GM18507 (cell line): ENCODE measurements at regions not wholly inside any gene's neighbourhood (a gene's known extent, or its start where the extent isn't known, plus 50 kb on each side); places are given as distances from the start of the nearest gene placed in this dataset.

Experiments used
- DNase-seq: peaks from one replicate; pipeline ENCODE4 v3.0.0; 2011; ENCODE audit warnings: low read depth; ENCODE audit not compliant: insufficient read length; ENCODE audit errors: extremely low spot score
- FAIRE-seq: peaks from 2 replicates; lab custom pipeline; 2011; peaks lifted over from hg19 to GRCh38; lab: Jason Lieb, UNC

- FAIRE-seq: no peak
- DNase-seq: no peak
Measured at GRCh38 chrX:49773993-49774392, 55.1 kb upstream of the PAGE4 start.

DNA sequence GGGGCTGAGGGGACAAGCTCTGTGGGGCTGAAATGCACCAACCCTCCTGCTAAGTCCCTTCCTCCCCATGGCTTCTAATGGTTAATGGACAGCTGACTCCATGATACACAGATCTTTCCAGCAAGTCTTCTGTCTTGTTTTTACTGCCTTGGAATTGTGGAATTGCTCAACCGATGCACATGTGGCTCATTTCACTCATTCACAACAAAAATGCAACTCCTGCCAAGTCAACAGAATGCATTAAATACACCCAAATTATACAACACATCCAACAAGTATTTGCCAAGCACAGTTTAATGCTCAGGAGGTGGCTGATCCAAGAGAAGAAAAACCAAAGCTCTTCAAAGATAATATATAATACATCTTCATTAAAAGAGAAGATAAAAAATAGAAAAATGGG, 61.9 kb upstream of the PAGE4 start:
- DNase-seq: no peak
- FAIRE-seq: no peak

DNA sequence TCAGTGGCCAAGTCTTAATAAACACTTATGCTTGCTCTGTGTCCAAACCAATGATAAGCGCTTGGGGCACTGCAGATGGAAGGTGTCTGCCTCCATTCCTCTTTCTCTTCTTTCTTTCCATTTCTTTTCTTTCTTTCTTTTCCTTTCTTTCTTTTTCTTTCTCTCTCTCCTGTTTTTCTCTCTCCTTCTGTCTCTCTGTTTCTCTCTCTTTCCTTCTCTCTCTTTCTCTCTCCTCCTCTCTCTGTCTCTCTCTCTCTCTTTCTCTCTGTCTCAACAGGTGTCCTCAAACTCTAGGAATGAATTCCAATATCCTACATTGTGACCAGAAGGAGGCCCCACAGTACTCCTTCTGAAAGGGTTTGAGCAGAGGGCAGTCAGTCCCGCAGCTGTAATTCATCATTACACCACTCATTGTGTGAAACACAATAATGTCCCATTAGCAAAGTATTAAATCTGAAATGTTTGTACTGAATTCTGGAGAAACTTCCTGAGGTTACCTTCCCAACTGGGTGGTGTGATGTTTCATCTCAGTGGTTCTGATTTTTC, 66.5 kb upstream of the PAGE1 start:
- FAIRE-seq: no peak
- no peak for DNase-seq

GRCh38 chrX:49761481-49761880, 65.7 kb upstream of the PAGE1 start:
- no peak for DNase-seq
- no peak for FAIRE-seq

DNA sequence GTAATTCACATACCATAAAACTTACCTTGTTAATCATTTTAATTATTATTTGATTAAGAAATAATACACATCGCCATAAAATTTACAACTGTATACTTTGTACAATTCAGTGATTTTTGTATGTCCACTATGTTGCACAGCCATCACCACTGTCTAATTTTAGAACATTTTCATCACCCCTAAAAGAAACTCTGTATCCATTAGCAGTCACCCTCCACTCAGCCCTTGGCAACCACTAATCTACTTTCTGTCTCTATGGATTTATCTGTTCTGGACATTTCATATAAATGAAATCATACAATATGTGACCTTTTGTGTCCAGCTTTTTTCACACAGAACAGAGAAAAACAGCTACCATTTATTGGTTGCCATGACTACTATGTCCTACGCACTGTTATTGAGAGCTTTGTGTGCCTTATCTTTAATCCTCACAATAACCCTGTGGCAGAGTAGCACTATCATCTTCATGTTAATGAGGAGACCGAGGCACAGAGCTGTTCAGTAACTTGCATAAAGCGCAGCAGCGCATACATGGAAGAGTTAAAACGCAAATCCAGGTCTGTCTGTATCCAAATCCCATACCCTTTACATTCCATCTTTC, 64.6 kb upstream of the PAGE1 start:
- DNase-seq (no peak), FAIRE-seq (no peak)

DNA sequence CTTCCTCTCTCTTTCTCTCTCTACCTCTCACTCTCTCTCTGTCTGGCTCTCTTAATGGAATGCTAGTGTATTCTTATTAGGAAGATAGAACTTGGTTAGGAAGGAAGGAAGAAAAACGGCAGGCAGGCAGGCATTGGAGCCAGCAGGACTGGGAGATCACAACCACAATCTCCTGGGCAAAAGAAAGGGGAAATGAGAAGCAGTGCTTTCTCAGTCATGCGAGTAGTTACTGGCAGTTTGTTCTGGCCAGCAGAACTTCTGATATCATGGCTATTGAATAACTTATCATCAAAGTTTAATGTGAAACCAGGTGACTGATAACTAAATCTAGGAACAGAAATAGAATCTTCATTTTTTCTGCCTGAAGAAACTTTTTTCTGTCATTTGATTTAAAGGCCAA, 60.9 kb upstream of the PAGE1 start:
- DNase-seq (no peak), FAIRE-seq (no peak)

- FAIRE-seq (peak; percentile 78), DNase-seq (no peak)
Measured at GRCh38 chrX:49754233-49754857, 58.6 kb upstream of the PAGE1 start.

DNA sequence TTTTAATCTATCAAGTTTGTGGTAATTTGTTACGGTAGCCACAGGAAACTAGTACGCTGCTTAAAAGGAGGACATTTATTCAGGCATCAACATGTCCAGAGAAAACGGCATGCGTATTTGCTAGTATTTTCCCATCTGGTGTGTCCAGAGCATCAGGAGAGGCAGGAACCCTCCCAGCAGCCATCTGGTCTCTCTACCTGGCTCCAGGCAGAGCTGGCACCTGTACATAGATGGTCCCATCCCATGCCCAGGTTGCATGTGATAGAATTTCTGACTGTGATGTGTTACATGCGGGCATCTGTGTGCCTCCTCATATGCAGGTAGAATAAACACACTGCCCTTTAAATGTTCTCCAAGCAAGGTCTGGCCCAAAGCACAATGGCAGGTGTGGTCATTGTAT, 57.9 kb upstream of the PAGE1 start:
- FAIRE-seq (no peak), DNase-seq (no peak)

DNA sequence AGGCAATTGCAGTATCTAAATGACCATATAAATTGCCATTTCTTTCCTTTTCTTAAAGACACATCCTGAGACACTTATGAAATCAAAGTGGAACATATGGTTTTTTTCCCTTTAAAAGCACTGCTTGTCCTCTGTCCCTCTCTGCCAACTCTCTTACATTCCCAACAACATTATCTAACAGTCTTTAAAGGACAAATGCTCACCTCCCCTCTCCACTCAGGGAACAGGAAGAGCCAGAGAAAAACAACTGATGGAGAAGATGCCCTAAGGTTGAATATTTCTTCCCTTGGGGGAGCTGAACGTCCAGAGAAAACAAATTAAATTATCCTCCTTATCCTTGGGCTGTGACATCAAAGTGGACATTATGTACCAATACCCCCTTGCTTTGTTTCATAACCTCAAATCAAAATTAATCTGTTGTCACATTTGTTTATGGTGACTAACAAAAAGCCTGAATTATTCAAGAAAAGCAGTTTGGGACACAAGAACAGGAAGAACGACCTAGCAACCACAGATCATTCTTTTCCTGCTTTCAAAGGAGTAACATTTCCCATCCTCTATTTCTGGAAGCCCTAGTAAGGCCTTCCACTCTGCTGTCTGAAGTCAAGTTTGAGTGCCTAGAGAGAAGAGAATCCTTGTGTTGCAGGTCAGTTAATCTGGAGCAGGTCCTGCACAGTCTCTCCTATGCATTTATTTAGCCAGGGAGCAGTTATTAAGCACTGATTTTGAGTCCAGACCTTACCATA, 52.6 kb upstream of the PAGE1 start:
- FAIRE-seq: no peak
- DNase-seq: no peak

DNA sequence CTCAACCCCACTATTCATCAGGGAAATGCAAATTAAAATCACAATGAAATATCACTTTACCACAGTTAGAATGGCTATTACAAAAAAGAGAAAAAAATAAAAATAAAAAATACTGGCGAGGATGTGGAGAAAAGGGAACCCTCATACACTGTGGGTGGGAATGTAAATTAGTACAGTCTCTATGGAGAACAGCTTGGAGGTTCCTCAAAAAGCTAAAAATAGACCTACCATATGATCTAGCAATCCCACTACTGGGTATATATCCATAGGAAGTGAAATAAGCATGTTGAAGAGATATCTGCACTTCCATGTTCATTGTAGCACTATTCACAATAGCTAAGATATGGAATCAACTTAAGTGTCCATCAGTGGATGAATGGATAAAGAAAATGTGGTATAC, 50.5 kb upstream of the PAGE1 start:
- DNase-seq (no peak), FAIRE-seq (no peak)
